Lung (tissue), 11 donors: ENCODE measurements at regions not wholly inside any gene's neighbourhood (a gene's known extent, or its start where the extent isn't known, plus 50 kb on each side); places are given as distances from the start of the nearest gene placed in this dataset.
A peak's percentile ranks its signal among the peaks of the same experiment; 100 is the strongest.

Experiments
- ATAC-seq: fragments of 200-7000 bp; cut with Tn5 transposase; one replicate; pipeline ENCODE4 v1.9.1; 2020; ENCODE audit warnings: moderate number of reproducible peaks; ENCODE audit not compliant: insufficient read depth, low FRiP score
- DNase-seq, 3 donors: peaks; one replicate each; pipeline ENCODE4 v3.0.0-alpha.2; 2013 to 2017
- H3K27ac ChIP-seq, 2 donors: one replicate each; pipeline ENCODE4 v1.5.1; 2013; ENCODE audit warnings: mild to moderate bottlenecking in 2 of 2, moderate library complexity in 2 of 2, control low read depth in 1 of 2, inconsistent platforms in 1 of 2, low read depth in 1 of 2, low read length in 1 of 2
- H3K27me3 ChIP-seq, 3 donors: one replicate each; pipeline ENCODE4 v1.5.1; 2013; ENCODE audit warnings: low read length in 2 of 3; ENCODE audit not compliant: control insufficient read depth in 3 of 3, insufficient read depth in 3 of 3
- H3K36me3 ChIP-seq, 4 donors: one replicate each; pipeline ENCODE4 v1.5.1; 2013; ENCODE audit warnings: low read length in 4 of 4, mild to moderate bottlenecking in 1 of 4, moderate library complexity in 1 of 4; ENCODE audit not compliant: control insufficient read depth in 4 of 4, insufficient read depth in 4 of 4
- H3K4me1 ChIP-seq, 5 donors: one replicate each; pipeline ENCODE4 v1.5.1; 2013; ENCODE audit warnings: low read length in 5 of 5, mild to moderate bottlenecking in 2 of 5, moderate library complexity in 1 of 5; ENCODE audit not compliant: control insufficient read depth in 5 of 5, insufficient read depth in 5 of 5
- H3K4me3 ChIP-seq: one replicate; pipeline ENCODE4 v1.5.1; 2013; ENCODE audit warnings: mild to moderate bottlenecking, control low read depth, moderate library complexity
- H3K9ac ChIP-seq, 2 donors: one replicate each; pipeline ENCODE4 v1.5.1; 2013; ENCODE audit warnings: low read length in 2 of 2, control low read depth in 1 of 2; ENCODE audit not compliant: insufficient read depth in 1 of 2
- H3K9me3 ChIP-seq, 4 donors: one replicate each; pipeline ENCODE4 v1.5.1; 2013; ENCODE audit warnings: low read length in 3 of 4, mild to moderate bottlenecking in 1 of 4, moderate library complexity in 1 of 4; ENCODE audit not compliant: control insufficient read depth in 4 of 4, insufficient read depth in 3 of 4
- whole genome bisulfite sequencing, 2 donors: extraction: QIAGEN DNeasy Blood & Tissue Kit; methylation state at CpG; one replicate each; pipeline ENCODE4 v1.1.7; 2013; 5-methylcytosine and 5-hydroxymethylcytosine counted together
- TF ChIP-seq, protein P1 (sequence below): IDR thresholded peaks from 2 replicates; pipeline ENCODE4 v1.5.1; 2012; ENCODE audit warnings: mild to moderate bottlenecking; ENCODE audit errors: control extremely low read depth, extremely low read depth
- donor health status: control.
- donor health status: control.
- donor health status: Bipolar disorder and iron deficiency.
- donor health status: healthy.
- donor health status: DM: yes; HTN: yes; CAD: no.

DNA sequence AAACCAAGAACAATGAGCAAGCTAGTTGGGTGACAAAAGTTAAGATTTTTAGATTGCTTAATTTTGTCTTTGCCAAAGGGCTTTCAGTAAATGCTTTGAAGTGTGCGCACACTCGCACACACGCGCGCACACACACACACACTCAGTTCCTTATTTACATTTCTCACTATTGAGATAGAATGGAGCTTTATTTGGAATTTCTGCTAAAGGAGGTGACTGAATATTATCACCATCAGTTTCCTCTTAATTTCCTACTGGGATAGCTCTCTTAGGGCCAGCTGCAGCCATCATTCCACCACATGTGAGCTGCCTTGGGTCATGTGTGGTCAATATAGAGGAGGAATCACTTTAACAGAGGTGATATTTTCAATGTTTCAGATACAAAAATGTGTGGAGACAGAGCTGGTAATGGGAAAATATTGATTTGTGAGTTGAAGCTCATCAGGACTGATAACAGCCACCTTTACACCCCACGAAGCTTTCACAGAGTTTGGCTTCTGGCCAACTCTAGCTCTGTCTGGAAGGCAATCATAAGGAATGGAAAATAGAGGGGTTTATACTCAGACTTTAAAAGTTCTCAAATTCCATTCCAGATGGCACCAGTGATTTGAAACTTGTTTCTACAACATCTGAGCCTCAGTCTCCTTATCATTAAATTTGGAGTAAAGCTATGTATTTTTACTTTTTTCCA, 99.9 kb downstream of the MACIR start:
- Histone ChIP-seq H3K9ac (no peak overlapping the region), H3K4me3 (no peak overlapping the region), H3K4me1 (peaks cover 0 to 8% (median 0%) of the 10 kb centered on the region in 5 donors), H3K27me3 (no peaks in the 10 kb centered on the region), H3K9me3 (no peaks in the 10 kb centered on the region), H3K36me3 (no peaks in the 10 kb centered on the region), H3K27ac (no peak overlapping the region)
- 37 to 77% methylated on average over 6 of the region's 6 CpGs for WGBS, 2 donors
- no peak for ATAC-seq
- peak in 1 of 3 donors; percentile 19 for DNase-seq
- TF ChIP-seq, protein P1, sequence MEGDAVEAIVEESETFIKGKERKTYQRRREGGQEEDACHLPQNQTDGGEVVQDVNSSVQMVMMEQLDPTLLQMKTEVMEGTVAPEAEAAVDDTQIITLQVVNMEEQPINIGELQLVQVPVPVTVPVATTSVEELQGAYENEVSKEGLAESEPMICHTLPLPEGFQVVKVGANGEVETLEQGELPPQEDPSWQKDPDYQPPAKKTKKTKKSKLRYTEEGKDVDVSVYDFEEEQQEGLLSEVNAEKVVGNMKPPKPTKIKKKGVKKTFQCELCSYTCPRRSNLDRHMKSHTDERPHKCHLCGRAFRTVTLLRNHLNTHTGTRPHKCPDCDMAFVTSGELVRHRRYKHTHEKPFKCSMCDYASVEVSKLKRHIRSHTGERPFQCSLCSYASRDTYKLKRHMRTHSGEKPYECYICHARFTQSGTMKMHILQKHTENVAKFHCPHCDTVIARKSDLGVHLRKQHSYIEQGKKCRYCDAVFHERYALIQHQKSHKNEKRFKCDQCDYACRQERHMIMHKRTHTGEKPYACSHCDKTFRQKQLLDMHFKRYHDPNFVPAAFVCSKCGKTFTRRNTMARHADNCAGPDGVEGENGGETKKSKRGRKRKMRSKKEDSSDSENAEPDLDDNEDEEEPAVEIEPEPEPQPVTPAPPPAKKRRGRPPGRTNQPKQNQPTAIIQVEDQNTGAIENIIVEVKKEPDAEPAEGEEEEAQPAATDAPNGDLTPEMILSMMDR: no peak

DNA sequence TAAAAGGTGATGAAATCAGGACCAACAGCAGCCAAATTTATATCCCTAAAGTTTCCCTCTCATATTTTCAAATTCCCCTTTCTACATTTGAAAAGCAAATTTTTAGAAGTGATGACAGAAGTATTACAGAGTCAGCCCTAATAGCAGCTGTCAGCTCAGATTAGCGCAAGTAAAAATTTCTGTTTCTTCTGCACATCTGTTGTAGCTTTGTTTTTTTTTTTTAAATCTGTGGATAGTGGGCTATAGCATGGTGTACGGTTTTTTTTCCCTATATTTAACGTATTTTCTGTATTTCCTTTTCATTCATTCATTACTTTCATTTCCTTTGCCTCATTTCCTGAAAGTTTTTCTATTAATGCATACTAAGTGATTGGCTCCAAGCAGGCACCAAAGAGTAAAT, 99.1 kb downstream of the MACIR start:
- DNase-seq (peak in 2 of 3 donors; percentile 22 to 46), ATAC-seq (no peak)
- H3K4me1 ChIP-seq: peaks cover 0 to 8% (median 0%) of the 10 kb centered on the region in 5 donors
- TF ChIP-seq, protein P1: no peak
- 53 to 75% methylated on average over 3 of the region's 3 CpGs for whole genome bisulfite sequencing, 2 donors
- H3K9ac ChIP-seq: no peak overlapping the region
- no peaks in the 10 kb centered on the region for H3K27me3 ChIP-seq
- no peaks in the 10 kb centered on the region for H3K36me3 ChIP-seq
- no peak overlapping the region for H3K4me3 ChIP-seq
- H3K9me3 ChIP-seq: no peaks in the 10 kb centered on the region
- no peak overlapping the region for H3K27ac ChIP-seq

DNA sequence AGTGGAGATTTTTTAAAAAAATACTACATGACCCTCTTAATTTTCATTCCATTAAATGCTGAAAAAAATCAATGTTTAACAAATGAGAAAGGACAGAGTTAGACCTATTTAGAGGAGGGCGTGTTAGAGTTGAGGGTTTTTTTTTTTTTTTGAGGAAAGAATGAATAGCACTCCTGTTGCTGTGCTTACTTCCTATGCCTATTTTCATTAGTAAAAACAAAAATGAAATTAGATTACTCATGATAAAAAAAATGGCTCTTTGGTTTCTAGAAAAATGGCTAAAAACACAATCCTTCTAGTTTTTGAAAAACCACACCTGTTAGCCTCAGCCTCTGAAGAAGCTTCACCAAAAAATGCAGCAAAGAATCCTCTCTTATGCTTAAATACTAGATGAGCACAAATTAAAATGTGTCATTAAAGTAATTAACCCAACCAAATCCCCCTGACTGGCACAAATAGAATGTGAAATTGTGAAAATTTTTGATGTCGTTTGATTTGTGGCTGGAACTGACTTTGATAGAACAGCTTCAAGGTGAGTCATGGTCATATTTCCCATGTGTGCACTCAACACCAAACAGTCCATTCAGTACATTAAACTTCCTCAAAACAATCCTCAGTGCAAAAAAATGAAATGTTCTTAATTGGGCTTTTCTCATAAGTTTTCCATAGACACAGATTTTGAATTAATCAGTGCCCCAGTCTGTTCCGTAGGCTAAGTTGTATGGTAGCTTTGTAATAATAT, 98.0 kb downstream of the MACIR start:
- Histone ChIP-seq H3K27me3 (no peaks in the 10 kb centered on the region), H3K36me3 (no peaks in the 10 kb centered on the region), H3K4me1 (peaks cover 0 to 8% (median 0%) of the 10 kb centered on the region in 5 donors), H3K4me3 (no peak overlapping the region), H3K9me3 (no peaks in the 10 kb centered on the region), H3K27ac (no peak overlapping the region), H3K9ac (no peak overlapping the region)
- WGBS, 2 donors: 81 to 84% methylated on average over 3 of the region's 3 CpGs
- TF ChIP-seq, protein P1: no peak
- ATAC-seq (no peak), DNase-seq (no peak)
